HFFc6 (cell line): ENCODE measurements at regions not wholly inside any gene's neighbourhood (a gene's known extent, or its start where the extent isn't known, plus 50 kb on each side); places are given as distances from the start of the nearest gene placed in this dataset.

Experiments used
- DNase-seq: peaks from one replicate; pipeline ENCODE4 v3.0.0-alpha.2; 2018
- H3K27ac Mint-ChIP-seq: 2 replicates; pipeline ENCODE4 v1.8.0; 2020; ENCODE audit warnings: mild to moderate bottlenecking, mixed read lengths
- H3K27me3 Mint-ChIP-seq: 2 replicates; pipeline ENCODE4 v1.8.0; 2021; ENCODE audit warnings: mild to moderate bottlenecking, moderate library complexity, mixed read lengths; ENCODE audit not compliant: insufficient read depth
- H3K36me3 Mint-ChIP-seq: 2 replicates; pipeline ENCODE4 v1.8.0; 2021; ENCODE audit warnings: low read depth, mixed read lengths
- H3K4me1 Mint-ChIP-seq: 2 replicates; pipeline ENCODE4 v1.8.0; 2020; ENCODE audit warnings: low read depth, mixed read lengths
- H3K4me3 Mint-ChIP-seq: 2 replicates; pipeline ENCODE4 v1.8.0; 2020; ENCODE audit warnings: mild to moderate bottlenecking, moderate library complexity, mixed read lengths
- H3K9me3 Mint-ChIP-seq: 2 replicates; pipeline ENCODE4 v1.8.0; 2020; ENCODE audit warnings: mild to moderate bottlenecking, mixed read lengths
- TF ChIP-seq, protein P1 (sequence below): fragments of 200-600 bp; sonication (generic); IDR thresholded peaks from 2 replicates; pipeline ENCODE4 v1.5.0; 2021; ENCODE audit warnings: antibody characterized with exemption, mild to moderate bottlenecking

DNA sequence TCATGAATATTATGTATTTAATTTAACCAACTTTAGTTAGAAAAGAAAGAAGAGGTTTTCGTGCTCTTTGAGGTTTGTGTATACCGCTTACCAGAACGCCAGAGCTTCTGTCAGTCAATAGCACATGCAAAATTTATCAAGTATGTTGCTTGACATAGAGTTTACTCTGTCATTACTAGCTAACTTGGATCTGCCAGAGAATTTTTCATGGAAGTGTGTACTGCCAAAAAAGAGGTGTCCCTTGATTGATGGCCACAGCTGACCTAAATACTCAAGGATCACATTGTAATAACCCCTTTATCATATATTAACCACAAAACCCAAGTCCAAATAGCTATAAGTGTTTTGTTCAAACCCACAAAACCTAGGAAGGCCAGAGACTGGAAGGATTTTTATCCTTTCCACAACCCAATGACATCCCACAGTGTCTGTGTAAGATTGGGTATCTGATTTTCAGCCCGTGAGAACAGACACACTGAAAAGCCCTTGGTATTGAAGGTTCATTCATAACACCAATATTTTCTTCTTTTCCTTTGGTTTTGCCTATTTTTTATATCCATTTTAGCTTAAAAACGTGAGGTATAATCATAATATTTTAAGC lies 194.0 kb upstream of the EYA4 start:
- Mint-ChIP-seq H3K4me3 (no peak overlapping the region), H3K27me3 (no peaks in the 10 kb centered on the region), H3K4me1 (no peaks in the 10 kb centered on the region), H3K9me3 (peaks cover 13% of the 10 kb centered on the region), H3K27ac (no peak overlapping the region), H3K36me3 (no peaks in the 10 kb centered on the region)
- TF ChIP-seq, protein P1, sequence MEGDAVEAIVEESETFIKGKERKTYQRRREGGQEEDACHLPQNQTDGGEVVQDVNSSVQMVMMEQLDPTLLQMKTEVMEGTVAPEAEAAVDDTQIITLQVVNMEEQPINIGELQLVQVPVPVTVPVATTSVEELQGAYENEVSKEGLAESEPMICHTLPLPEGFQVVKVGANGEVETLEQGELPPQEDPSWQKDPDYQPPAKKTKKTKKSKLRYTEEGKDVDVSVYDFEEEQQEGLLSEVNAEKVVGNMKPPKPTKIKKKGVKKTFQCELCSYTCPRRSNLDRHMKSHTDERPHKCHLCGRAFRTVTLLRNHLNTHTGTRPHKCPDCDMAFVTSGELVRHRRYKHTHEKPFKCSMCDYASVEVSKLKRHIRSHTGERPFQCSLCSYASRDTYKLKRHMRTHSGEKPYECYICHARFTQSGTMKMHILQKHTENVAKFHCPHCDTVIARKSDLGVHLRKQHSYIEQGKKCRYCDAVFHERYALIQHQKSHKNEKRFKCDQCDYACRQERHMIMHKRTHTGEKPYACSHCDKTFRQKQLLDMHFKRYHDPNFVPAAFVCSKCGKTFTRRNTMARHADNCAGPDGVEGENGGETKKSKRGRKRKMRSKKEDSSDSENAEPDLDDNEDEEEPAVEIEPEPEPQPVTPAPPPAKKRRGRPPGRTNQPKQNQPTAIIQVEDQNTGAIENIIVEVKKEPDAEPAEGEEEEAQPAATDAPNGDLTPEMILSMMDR, result no peak
- DNase-seq, result no peak

DNA sequence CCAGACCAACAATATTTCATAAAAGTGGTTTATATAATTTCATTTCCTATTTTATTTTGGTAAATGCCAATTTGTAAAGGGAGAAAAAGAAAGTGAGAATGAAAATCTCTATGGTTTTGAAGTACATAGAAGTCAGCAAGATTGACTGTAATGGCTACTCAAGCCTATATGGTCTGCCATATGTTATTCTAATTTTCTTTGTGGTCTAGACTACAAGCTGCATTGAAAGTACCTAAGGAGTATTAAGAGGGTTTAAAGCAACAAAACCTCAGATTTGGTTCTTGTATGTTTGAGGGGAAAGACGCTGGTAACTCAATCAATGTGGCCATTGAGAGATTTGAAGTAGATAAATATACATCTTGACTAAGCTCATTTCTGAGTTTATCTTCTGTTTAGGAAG lies 193.5 kb upstream of the EYA4 start:
- DNase-seq, result no peak
- TF ChIP-seq, protein P1, result no peak
- Mint-ChIP-seq H3K36me3 (no peaks in the 10 kb centered on the region), H3K27me3 (no peaks in the 10 kb centered on the region), H3K4me1 (no peaks in the 10 kb centered on the region), H3K4me3 (no peak overlapping the region), H3K27ac (no peak overlapping the region), H3K9me3 (peaks cover 13% of the 10 kb centered on the region)

DNA sequence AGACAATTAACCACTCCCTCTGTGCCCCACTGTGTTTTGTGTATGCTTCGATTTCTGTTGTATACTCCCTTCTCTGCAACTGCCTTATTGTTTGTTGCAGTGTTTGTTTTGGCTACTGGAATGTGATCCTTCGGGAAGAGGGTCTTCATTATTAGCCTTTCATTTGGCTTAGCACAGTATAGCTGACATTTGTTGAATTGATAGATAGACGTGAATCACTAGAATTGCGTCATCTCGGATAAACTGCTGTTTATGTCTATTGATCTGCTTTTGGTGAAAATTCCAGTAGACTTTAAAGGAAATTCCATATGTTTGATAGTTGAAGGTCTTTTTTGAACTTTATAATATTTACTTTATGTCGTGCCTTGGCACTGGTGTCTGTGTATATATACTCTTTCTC lies 189.9 kb upstream of the EYA4 start:
- Mint-ChIP-seq H3K27ac (no peak overlapping the region), H3K27me3 (no peaks in the 10 kb centered on the region), H3K4me3 (no peak overlapping the region), H3K9me3 (peaks cover 13% of the 10 kb centered on the region), H3K4me1 (no peaks in the 10 kb centered on the region), H3K36me3 (no peaks in the 10 kb centered on the region)
- no peak for DNase-seq
- TF ChIP-seq, protein P1, result no peak

DNA sequence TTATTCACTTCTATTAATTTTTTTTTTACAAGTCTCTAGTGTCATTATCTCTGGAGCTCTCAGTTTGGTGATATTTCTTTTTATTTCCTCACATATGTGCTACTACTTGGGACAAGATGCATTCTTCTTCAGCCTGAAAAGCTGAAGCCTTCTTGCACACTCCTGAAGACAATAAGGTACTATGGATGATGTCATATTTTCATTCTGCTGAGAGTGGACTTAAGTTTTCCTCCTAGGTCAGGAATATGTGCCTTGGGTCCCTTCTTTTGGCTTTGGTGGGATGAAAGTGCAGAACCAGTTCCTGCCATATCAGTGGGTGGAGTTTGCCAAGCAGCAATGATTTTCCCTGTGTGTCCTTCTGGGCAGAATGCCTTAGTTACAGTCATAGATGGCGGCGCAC lies 188.7 kb upstream of the EYA4 start:
- peaks cover 13% of the 10 kb centered on the region for H3K9me3 Mint-ChIP-seq
- DNase-seq, result no peak
- no peak overlapping the region for H3K4me3 Mint-ChIP-seq
- H3K27me3 Mint-ChIP-seq, result no peaks in the 10 kb centered on the region
- no peaks in the 10 kb centered on the region for H3K4me1 Mint-ChIP-seq
- no peaks in the 10 kb centered on the region for H3K36me3 Mint-ChIP-seq
- H3K27ac Mint-ChIP-seq, result no peak overlapping the region
- TF ChIP-seq, protein P1, result no peak

DNA sequence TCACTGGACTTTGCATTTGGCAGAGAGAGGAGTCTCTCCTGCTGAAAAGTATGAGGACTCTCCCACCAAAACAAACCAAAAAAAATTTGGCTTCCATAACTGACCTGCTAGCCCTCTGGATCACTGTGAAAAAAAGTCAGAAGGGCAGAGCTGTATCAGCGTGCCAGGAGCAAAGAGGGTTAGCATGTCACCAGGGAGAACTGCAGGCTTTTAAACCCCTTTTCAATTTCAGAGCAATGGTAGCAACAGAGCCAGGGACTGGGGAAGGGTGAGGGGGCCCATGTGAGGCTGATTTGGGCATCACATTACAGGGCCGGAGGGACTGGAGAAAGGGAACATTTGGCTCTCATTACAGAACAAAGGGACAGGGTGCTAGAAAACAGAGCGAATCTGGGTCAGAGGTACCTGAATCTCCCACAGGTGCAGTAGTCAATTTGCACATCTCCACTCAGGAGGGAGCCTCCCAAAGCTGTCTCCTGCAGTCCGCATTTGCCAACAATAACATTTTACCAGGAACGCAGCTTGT lies 185.7 kb upstream of the EYA4 start:
- H3K27me3 Mint-ChIP-seq, result no peaks in the 10 kb centered on the region
- H3K4me1 Mint-ChIP-seq, result no peaks in the 10 kb centered on the region
- DNase-seq, result no peak
- H3K36me3 Mint-ChIP-seq, result no peaks in the 10 kb centered on the region
- H3K4me3 Mint-ChIP-seq, result no peak overlapping the region
- TF ChIP-seq, protein P1, result no peak
- peaks cover 13% of the 10 kb centered on the region for H3K9me3 Mint-ChIP-seq
- no peak overlapping the region for H3K27ac Mint-ChIP-seq
